Esophagus mucosa (tissue), 1 donor: ENCODE measurements at regions not wholly inside any gene's neighbourhood (a gene's known extent, or its start where the extent isn't known, plus 50 kb on each side); places are given as distances from the start of the nearest gene placed in this dataset.

Experiments
- ATAC-seq: fragments of 200-7000 bp; cut with Tn5 transposase; one replicate; pipeline ENCODE4 v1.9.1; 2020
- donor health status: DM: yes; HTN: yes; CAD: no.

GRCh38 chr13:105426441-105426840 lies 1109.0 kb downstream of the EFNB2 start:
- ATAC-seq: no peak

DNA sequence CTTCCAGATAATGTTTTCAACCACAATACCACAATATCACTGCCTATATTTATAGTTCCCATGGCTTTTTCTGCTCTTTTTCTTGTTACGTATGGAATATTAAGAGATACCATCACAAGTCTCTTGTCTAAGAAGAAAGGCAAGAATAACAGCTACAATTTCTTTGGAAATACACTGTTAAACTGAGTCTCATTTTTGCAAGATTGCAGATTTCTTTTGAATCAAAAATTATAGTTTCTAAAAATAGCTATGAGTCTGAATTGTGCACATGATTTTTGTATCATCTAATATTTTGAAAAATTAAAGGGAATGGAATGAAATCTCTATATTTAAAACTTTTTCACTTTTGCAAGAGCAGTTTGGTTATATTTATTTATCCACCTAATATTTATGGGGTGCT lies 1120.8 kb downstream of the EFNB2 start:
- ATAC-seq: no peak

DNA sequence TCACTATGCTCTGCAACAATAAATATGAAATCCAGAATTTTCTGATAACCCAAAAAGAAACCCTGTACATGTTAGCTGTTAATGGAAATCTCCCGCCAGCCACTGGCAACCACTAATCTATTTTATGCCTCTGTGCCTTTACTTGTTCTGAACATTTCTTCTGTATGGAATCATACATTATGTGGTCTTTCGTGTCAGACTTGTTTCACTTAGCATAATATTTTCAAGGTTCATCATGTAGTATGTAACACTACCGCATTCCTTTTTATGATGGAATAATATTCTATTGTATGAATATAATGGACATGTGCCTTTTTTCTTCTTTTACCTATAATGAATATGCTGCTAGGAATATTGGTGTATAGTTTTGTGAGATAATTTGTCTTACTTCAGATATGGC lies 1123.3 kb downstream of the EFNB2 start:
- peak; percentile 57 for ATAC-seq

DNA sequence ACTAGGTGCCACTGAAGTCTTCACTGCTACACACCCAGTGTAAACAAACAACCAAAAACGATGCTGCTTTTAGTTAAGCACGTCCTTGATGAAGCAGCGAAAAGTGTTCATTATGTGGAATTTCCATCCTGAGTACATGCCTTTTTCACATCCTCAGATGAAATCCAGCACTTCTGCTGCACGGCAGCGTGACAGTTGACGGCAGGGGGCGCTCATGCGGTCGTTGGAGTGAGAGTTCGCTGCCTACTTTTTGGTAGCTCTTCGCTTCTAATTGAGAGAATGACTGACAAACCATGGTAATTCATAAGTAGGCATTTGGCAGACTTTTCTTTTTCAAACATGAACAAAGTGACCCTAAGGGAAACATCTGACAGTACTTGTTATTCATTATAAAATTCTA lies 1124.9 kb downstream of the EFNB2 start:
- ATAC-seq: no peak

DNA sequence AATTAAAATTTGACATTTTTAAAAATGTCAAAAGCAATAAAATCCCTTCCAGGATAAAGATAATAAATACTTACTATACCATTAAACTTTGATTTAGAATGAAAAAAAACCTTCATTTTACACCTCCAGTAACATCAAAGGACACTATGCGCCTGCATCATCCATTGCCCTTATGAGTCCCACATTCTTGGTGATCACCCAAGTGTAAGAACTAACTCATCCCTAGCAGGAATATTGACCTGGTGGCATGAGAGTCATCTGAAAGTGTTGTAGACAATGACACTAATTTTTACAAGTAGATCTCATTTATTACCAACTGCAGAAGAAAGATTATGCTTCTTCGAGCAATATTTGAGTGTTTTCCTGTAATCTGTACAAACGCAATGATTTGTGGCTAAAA lies 1128.9 kb downstream of the EFNB2 start:
- ATAC-seq: no peak

GRCh38 chr13:105403086-105403485 lies 1132.4 kb downstream of the EFNB2 start:
- no peak for ATAC-seq

DNA sequence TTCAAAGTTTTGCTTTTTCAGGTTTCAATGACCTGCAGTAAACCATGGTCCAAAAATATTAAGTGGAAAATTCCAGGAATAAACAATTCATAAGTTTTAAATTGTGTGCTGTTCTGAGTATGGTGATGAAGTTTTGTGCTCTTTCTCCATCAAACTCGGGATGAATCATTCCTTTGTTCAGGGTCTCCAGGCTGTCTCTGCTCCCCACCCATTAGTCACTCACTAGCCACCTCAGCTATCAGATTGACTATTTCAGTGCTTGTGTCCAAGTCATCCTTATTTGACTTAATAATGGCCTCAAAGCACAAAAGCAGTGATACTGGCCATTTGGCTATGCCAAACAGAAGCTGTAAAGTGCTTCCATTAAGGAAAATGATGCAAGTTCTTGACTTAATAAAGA lies 1140.4 kb downstream of the EFNB2 start:
- no peak for ATAC-seq

GRCh38 chr13:105389373-105389772 lies 1146.1 kb downstream of the EFNB2 start:
- no peak for ATAC-seq

DNA sequence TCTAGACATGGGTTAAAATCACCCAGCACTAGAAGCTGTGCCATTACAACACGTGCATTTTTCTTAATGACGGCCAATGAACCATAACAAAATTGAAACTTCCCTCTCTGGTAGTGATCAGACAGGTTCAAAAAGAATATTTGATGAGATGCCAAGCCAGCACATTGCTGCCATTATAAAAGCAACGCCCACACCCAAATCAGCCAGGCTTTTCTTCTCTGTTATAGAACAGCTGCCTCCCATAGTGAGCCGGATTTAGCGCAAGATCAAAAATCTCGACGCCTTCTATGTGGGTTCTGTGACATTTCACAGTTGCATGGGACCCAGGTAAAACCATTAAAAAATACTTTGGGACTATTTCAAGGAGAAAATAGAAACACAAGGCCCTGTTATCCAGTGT lies 1158.0 kb downstream of the EFNB2 start:
- peak; percentile 65 for ATAC-seq

GRCh38 chr13:105370011-105370650 lies 1165.3 kb downstream of the EFNB2 start:
- no peak for ATAC-seq

GRCh38 chr13:105368781-105369180 lies 1166.7 kb downstream of the EFNB2 start:
- no peak for ATAC-seq

- ATAC-seq: no peak
These were observed 1169.6 kb downstream of the EFNB2 start for GRCh38 chr13:105365831-105366230.

DNA sequence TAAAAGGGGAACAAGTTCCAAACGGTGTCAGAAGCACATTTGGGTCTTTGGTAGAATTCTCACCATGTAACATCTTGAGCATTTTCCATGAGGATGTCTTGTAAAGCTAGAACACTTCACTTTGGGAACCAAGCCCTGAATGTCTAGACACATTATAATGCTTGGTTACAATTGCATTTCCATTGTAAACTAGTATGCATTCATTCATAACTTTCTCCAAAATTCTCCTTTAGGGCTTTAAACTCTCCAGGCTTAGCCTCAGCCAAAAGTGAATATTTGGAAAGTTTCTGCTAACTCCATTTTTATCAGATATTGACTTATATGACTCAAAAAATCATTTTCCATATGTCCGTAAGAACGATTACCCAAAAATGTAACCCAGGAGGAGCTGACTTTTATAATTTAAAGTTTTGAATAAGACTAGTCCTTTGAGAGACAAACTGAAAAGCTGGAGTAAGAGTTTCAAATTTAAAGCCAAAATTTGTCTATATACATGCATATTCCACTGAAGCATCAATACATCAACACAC lies 1170.4 kb downstream of the EFNB2 start:
- ATAC-seq: no peak

DNA sequence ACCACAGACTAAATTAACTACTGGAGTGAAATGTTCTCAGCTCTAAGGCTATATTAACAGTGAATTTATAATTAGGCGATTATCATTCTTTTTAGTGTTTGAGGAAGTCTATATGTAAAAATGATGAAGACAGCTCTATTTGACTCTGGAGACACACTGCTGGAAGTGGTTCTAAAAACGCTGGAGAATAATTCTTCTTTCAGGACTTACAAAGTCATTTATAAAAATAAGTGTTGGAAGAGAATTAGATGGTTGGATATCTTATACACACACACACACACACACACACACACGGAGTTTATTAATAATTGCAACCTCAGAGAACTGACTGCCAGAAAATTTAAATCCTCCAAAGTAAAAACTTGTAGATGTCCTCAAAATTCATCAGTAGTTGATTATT lies 1171.3 kb downstream of the EFNB2 start:
- ATAC-seq: no peak

DNA sequence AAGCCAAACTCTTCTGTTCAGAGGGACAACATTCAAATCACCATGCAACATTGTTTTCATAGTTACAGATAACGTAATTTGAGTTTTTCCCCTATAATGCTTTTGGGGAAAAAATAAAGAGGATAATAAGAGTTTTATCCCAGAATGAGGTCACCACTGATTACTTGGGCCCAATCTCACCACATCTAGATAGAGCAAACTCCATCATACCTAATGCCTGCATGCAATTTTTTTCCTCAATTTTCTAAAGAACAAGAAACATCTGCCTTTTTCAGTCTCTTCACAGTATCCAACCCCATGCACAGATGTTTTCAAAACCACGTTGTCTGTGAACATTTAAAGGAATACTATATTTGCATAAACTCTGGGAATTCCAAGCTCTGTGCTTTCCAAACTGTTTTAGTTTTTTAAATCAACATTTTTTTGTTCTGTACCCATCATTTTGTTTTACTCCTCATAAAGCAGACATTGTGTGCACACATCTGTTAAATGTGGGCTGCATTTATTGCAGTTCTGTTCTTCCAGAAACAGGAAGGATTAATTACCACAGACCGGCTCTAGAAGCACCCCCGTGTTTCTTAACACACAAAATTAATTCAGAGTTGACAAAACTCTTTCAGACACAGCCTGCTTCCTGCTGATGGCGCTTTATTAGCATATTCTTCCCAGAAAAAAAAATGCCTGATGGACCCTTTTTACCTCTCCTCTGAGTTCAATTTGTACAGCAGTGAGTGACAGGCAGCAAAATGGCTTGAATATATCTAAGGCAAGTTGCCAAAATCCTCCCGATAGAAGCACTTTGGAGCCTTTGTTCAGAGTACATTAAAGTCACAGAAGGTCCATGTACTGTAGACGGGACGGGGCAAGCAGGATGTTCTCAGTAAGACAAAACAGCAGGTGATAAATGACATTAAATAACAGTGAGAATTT lies 1171.9 kb downstream of the EFNB2 start:
- no peak for ATAC-seq

- ATAC-seq: no peak
These were observed 1181.8 kb downstream of the EFNB2 start for GRCh38 chr13:105353654-105354053.

DNA sequence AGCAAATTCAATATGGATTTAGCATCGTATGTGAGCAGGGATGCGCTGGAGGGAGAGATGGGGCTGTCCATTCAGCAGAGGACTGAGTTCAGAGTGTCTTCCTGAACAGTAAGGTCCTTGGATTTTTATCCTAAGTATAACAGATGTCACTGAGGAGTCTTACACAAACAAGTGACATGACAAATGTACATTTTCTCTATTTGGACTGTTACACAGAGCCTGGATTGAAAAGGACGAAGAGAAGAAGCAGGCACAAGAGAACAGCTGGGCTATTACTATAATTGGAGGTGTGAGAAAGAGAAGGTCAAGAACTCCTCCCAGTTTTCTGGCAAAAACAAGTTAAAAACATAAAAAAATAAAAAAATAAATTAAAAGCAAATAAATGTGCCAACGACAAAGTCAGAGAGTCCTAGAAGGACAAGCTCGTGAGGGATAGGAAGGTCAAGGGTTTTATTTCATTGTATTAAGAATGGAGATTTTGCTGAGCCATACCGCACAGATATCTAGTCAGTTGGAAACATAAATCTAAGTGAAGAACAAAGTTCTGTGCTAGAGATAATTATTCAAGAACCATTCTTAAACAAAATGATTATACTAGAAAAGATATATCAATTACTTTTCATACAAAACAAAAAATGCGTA lies 1186.3 kb downstream of the EFNB2 start:
- ATAC-seq: no peak

GRCh38 chr13:105346141-105346775 lies 1189.2 kb downstream of the EFNB2 start:
- peak; percentile 64 for ATAC-seq

DNA sequence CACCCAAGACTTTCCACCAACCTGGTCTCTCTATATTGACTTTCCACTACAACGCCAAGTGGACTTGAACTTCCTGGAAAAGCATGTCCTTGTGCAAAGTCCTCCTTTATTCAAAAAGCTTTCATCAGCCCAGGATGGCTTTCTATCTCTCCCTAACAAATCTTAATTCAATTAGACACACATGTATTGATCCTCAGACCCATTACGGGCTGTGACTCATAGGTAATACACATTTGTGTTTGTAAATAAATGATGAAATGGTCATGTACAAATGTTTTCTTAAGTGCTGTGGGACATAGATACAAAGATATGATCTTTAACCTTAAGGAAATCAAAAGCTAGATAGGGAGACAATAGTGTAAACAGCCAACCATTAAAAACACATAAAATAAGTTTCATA lies 1189.7 kb downstream of the EFNB2 start:
- ATAC-seq: no peak

- no peak for ATAC-seq
These were observed 1190.3 kb downstream of the EFNB2 start for GRCh38 chr13:105345131-105345530.

DNA sequence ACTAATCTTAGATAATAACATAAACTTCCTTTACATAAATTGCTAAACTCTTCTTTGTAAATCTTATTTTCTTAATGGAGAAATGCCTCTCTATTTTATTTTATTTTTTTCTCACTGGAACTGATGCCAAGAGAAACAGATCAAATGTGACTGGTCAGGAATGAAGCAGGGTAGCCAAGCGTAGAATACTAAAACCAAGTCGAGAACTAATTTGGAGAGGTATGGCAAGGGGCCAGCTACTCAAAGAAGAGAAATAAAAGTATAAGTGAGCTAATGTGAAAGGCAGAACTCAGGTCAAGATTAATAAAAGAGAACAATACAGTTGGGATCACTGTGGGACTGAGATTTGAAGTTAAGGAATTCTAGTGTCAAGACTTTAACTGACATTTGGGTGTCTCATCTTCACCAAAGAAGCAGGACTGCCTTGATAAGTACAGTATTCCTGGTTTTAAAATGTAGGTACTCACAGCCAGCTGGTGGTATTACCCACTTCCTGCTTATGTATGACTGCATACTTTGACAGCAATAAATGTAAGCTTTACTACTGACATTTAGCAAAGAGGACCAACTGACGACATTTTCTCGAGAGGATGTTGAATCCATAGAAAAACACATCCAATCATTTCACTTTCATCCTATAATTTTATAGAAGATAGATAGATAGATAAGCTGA lies 1192.2 kb downstream of the EFNB2 start:
- ATAC-seq: no peak

- no peak for ATAC-seq
These were observed 1193.1 kb downstream of the EFNB2 start for GRCh38 chr13:105342281-105342820.
